ENCODE measurements at regions not wholly inside any gene's neighbourhood (a gene's known extent, or its start where the extent isn't known, plus 50 kb on each side); places are given as distances from the start of the nearest gene placed in this dataset.

DNA sequence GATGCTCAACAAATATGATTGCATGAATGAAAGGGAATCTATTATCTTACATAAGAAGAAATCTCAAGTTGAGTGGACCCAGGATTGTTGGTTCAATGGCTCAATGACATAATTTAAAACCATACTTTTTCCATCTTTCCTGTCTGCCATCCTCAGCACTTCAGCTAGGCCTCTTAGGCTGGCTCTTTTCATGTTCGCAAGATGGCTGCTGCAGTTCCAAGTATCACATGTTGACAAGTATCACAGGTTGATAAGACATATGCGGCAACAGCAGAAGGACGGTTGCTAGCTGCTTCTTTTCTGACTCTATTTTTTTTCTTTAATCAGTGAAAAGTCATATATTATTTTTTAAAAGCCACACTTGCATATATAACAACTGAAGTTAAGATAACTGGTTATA lies 79.0 kb upstream of the CDK6 start:
- TF ChIP-seq, protein P1, sequence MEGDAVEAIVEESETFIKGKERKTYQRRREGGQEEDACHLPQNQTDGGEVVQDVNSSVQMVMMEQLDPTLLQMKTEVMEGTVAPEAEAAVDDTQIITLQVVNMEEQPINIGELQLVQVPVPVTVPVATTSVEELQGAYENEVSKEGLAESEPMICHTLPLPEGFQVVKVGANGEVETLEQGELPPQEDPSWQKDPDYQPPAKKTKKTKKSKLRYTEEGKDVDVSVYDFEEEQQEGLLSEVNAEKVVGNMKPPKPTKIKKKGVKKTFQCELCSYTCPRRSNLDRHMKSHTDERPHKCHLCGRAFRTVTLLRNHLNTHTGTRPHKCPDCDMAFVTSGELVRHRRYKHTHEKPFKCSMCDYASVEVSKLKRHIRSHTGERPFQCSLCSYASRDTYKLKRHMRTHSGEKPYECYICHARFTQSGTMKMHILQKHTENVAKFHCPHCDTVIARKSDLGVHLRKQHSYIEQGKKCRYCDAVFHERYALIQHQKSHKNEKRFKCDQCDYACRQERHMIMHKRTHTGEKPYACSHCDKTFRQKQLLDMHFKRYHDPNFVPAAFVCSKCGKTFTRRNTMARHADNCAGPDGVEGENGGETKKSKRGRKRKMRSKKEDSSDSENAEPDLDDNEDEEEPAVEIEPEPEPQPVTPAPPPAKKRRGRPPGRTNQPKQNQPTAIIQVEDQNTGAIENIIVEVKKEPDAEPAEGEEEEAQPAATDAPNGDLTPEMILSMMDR (IDR thresholded peaks at IDR 0.05): no peak
- no peak for TF ChIP-seq POLR2A (IDR thresholded peaks at IDR 0.05)

Measured in testis (tissue), 2 donors.